ENCODE measurements at regions not wholly inside any gene's neighbourhood (a gene's known extent, or its start where the extent isn't known, plus 50 kb on each side); places are given as distances from the start of the nearest gene placed in this dataset.

- in situ Hi-C loops (cut with MboI; ENCODE audit: low sequenced_read_pairs in 4 of 4) (no loop called here), intact Hi-C loops (cut with DNase I; ENCODE audit: low total_unique reads) (no loop called here)
- DNase-seq, result no peak
- Histone ChIP-seq H3K27me3 (no peaks in the 10 kb centered on the region), H3K27ac (no peak overlapping the region), H3K4me3 (no peak overlapping the region), H3K4me1 (no peaks in the 10 kb centered on the region), H3K36me3 (no peaks in the 10 kb centered on the region), H3K9me3 (no peaks in the 10 kb centered on the region)
- ATAC-seq, result no peak
- TF ChIP-seq, protein P1, sequence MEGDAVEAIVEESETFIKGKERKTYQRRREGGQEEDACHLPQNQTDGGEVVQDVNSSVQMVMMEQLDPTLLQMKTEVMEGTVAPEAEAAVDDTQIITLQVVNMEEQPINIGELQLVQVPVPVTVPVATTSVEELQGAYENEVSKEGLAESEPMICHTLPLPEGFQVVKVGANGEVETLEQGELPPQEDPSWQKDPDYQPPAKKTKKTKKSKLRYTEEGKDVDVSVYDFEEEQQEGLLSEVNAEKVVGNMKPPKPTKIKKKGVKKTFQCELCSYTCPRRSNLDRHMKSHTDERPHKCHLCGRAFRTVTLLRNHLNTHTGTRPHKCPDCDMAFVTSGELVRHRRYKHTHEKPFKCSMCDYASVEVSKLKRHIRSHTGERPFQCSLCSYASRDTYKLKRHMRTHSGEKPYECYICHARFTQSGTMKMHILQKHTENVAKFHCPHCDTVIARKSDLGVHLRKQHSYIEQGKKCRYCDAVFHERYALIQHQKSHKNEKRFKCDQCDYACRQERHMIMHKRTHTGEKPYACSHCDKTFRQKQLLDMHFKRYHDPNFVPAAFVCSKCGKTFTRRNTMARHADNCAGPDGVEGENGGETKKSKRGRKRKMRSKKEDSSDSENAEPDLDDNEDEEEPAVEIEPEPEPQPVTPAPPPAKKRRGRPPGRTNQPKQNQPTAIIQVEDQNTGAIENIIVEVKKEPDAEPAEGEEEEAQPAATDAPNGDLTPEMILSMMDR (IDR thresholded peaks at IDR 0.05 in 4 of 5, conservative IDR thresholded peaks at IDR 0.05 in 1 of 5), result no peak
- TF ChIP-seq POLR2A (IDR thresholded peaks at IDR 0.05), result no peak
Observed at GRCh38 chr4:166257276-166257675, 384.2 kb downstream of the TLL1 start.

GRCh38 chr4:166257891-166258290, 384.9 kb downstream of the TLL1 start:
- no peaks in the 10 kb centered on the region for H3K36me3 ChIP-seq
- H3K27ac ChIP-seq, result no peak overlapping the region
- H3K4me3 ChIP-seq, result no peak overlapping the region
- TF ChIP-seq, protein P1 (IDR thresholded peaks at IDR 0.05 in 4 of 5, conservative IDR thresholded peaks at IDR 0.05 in 1 of 5), result no peak
- TF ChIP-seq POLR2A (IDR thresholded peaks at IDR 0.05), result no peak
- no peaks in the 10 kb centered on the region for H3K27me3 ChIP-seq
- no peak for ATAC-seq
- H3K4me1 ChIP-seq, result no peaks in the 10 kb centered on the region
- intact Hi-C loops (cut with DNase I; ENCODE audit: low total_unique reads), result no loop called here
- DNase-seq, result no peak
- no peaks in the 10 kb centered on the region for H3K9me3 ChIP-seq
- in situ Hi-C loops (cut with MboI; ENCODE audit: low sequenced_read_pairs in 4 of 4), result no loop called here

DNA sequence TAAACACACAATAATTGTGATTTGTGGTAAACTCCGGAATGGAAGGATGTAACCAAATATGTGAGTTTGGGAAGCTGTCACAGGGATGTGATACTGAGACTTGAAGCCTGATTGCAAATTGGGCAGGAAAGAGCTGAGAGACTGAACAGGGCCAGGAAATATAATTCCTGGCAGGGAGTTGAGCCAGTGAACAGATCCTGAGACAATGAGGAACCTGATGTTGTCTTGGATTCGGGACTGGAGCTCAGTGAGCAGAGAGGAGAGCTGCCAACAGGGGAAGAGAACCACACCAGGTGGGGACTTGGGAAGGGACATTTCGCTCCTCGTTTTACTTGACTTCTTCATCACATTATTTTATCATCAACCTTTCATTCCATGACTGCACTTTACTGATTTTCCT, 386.0 kb downstream of the TLL1 start:
- ATAC-seq (no peak), DNase-seq (no peak)
- Histone ChIP-seq H3K36me3 (no peaks in the 10 kb centered on the region), H3K27me3 (no peaks in the 10 kb centered on the region), H3K9me3 (no peaks in the 10 kb centered on the region), H3K4me3 (no peak overlapping the region), H3K27ac (no peak overlapping the region), H3K4me1 (no peaks in the 10 kb centered on the region)
- intact Hi-C loops (cut with DNase I; ENCODE audit: low total_unique reads) (no loop called here), in situ Hi-C loops (cut with MboI; ENCODE audit: low sequenced_read_pairs in 4 of 4) (no loop called here)
- TF ChIP-seq, protein P1 (IDR thresholded peaks at IDR 0.05 in 4 of 5, conservative IDR thresholded peaks at IDR 0.05 in 1 of 5), result no peak
- TF ChIP-seq POLR2A (IDR thresholded peaks at IDR 0.05), result no peak

DNA sequence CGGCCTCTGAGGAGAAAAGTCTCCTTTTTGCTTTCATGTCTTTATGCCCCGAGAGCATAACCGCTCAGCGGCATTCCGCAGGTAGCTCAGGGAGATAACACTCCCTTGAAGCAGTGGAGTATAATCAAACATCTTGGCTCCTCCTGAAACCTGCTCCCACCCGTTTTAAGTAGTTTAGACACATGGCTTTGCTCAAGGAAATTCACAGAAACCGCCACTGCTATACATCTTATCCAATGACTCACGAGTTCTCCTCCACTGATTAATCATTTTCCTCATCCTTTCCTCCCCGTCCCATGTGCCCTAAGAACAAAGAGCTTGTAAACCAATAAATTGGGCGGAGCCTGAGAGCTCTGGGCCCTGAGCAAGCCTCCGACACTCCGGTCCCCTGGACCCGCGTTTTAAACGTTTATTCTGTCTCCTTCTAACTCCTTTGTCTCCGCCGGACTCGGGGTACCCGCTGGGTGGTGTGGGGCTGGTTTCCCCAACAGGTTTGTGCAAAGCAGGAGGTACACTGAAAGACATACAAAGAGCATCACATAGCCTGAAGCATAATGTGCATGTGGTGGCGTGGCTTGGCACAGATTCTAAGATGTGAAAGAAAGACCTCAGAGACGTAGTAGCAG, 401.2 kb downstream of the TLL1 start:
- intact Hi-C loops (cut with DNase I; ENCODE audit: low total_unique reads), result no loop called here
- DNase-seq, result no peak
- no peak overlapping the region for H3K4me3 ChIP-seq
- no peaks in the 10 kb centered on the region for H3K9me3 ChIP-seq
- H3K27me3 ChIP-seq, result no peaks in the 10 kb centered on the region
- no peak overlapping the region for H3K27ac ChIP-seq
- H3K4me1 ChIP-seq, result no peaks in the 10 kb centered on the region
- TF ChIP-seq POLR2A (IDR thresholded peaks at IDR 0.05), result no peak
- TF ChIP-seq, protein P1 (IDR thresholded peaks at IDR 0.05 in 4 of 5, conservative IDR thresholded peaks at IDR 0.05 in 1 of 5), result no peak
- no peak for ATAC-seq
- in situ Hi-C loops (cut with MboI; ENCODE audit: low sequenced_read_pairs in 4 of 4), result no loop called here
- no peaks in the 10 kb centered on the region for H3K36me3 ChIP-seq

DNA sequence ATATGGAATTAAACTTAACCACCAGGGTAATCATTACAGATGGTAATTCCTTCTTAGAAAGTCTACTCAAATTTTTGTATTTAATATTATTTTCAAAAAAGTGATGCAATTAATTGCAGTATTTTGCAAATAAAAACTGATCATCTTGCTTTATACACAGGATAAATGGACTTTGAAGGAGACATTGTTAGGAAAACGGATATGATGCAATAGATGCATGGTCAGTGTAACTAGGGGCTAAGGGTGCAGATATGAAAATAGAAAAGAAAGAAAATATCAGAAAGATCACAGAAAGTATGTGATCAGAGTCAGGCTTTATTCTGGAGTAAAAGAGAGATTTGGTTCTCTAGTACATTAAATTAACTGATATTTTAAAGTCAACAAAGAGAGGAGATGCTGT, 401.7 kb downstream of the TLL1 start:
- Histone ChIP-seq H3K4me1 (no peaks in the 10 kb centered on the region), H3K4me3 (no peak overlapping the region), H3K27ac (no peak overlapping the region), H3K36me3 (no peaks in the 10 kb centered on the region), H3K9me3 (no peaks in the 10 kb centered on the region), H3K27me3 (no peaks in the 10 kb centered on the region)
- no peak for DNase-seq
- TF ChIP-seq, protein P1 (IDR thresholded peaks at IDR 0.05 in 4 of 5, conservative IDR thresholded peaks at IDR 0.05 in 1 of 5), result no peak
- no peak for TF ChIP-seq POLR2A (IDR thresholded peaks at IDR 0.05)
- in situ Hi-C loops (cut with MboI; ENCODE audit: low sequenced_read_pairs in 4 of 4), result no loop called here
- ATAC-seq, result no peak
- intact Hi-C loops (cut with DNase I; ENCODE audit: low total_unique reads), result no loop called here
